ENCODE measurements at regions not wholly inside any gene's neighbourhood (a gene's known extent, or its start where the extent isn't known, plus 50 kb on each side); places are given as distances from the start of the nearest gene placed in this dataset.
"Not testable (repeated sequence)": the region's sequence is repeated elsewhere in the genome, so short reads cannot be mapped to it uniquely, and the experiment has no call there.

GRCh38 chr15:24146251-24146650, 459.1 kb upstream of the NDN start:
- TF ChIP-seq, protein P1, sequence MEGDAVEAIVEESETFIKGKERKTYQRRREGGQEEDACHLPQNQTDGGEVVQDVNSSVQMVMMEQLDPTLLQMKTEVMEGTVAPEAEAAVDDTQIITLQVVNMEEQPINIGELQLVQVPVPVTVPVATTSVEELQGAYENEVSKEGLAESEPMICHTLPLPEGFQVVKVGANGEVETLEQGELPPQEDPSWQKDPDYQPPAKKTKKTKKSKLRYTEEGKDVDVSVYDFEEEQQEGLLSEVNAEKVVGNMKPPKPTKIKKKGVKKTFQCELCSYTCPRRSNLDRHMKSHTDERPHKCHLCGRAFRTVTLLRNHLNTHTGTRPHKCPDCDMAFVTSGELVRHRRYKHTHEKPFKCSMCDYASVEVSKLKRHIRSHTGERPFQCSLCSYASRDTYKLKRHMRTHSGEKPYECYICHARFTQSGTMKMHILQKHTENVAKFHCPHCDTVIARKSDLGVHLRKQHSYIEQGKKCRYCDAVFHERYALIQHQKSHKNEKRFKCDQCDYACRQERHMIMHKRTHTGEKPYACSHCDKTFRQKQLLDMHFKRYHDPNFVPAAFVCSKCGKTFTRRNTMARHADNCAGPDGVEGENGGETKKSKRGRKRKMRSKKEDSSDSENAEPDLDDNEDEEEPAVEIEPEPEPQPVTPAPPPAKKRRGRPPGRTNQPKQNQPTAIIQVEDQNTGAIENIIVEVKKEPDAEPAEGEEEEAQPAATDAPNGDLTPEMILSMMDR (IDR thresholded peaks at IDR 0.05), result no peak
- Mint-ChIP-seq H3K27ac (no peak overlapping the region), H3K4me3 (no peak overlapping the region), H3K36me3 (ENCODE audit: low read depth) (no peaks in the 10 kb centered on the region), H3K9me3 (peaks cover 47% of the 10 kb centered on the region), H3K4me1 (ENCODE audit: low read depth) (no peaks in the 10 kb centered on the region), H3K27me3 (ENCODE audit: insufficient read depth) (no peaks in the 10 kb centered on the region; the same call in 1 of the 2 replicates)
- DNase-seq, result no peak

- Mint-ChIP-seq H3K4me3 (no peak overlapping the region), H3K9me3 (peaks cover 64% of the 10 kb centered on the region), H3K27me3 (ENCODE audit: insufficient read depth) (no peaks in the 10 kb centered on the region; the same call in 1 of the 2 replicates), H3K27ac (no peak overlapping the region), H3K4me1 (ENCODE audit: low read depth) (no peaks in the 10 kb centered on the region), H3K36me3 (ENCODE audit: low read depth) (no peaks in the 10 kb centered on the region)
- TF ChIP-seq, protein P1 (IDR thresholded peaks at IDR 0.05), result no peak
- DNase-seq, result no peak
Measured at GRCh38 chr15:24150542-24150941, 463.4 kb upstream of the NDN start.

- not testable (repeated sequence) for DNase-seq; H3K4me3 Mint-ChIP-seq; H3K4me1 Mint-ChIP-seq (ENCODE audit: low read depth); H3K36me3 Mint-ChIP-seq (ENCODE audit: low read depth); H3K27ac Mint-ChIP-seq; H3K27me3 Mint-ChIP-seq (ENCODE audit: insufficient read depth)
- peaks cover 48% of the 10 kb centered on the region for H3K9me3 Mint-ChIP-seq
Measured at GRCh38 chr15:24158306-24158705, 471.2 kb upstream of the NDN start.

GRCh38 chr15:24165512-24165911, 478.4 kb upstream of the NDN start:
- not testable (repeated sequence) for H3K27ac Mint-ChIP-seq; H3K4me3 Mint-ChIP-seq; H3K36me3 Mint-ChIP-seq (ENCODE audit: low read depth); DNase-seq; H3K27me3 Mint-ChIP-seq (ENCODE audit: insufficient read depth); H3K4me1 Mint-ChIP-seq (ENCODE audit: low read depth)
- H3K9me3 Mint-ChIP-seq, result peaks cover 29% of the 10 kb centered on the region

- peaks cover 15% of the 10 kb centered on the region for H3K9me3 Mint-ChIP-seq
- not testable (repeated sequence) for H3K27ac Mint-ChIP-seq; H3K4me3 Mint-ChIP-seq; H3K36me3 Mint-ChIP-seq (ENCODE audit: low read depth); DNase-seq; H3K27me3 Mint-ChIP-seq (ENCODE audit: insufficient read depth); H3K4me1 Mint-ChIP-seq (ENCODE audit: low read depth)
Measured at GRCh38 chr15:24202297-24202696, 473.3 kb upstream of the NPAP1 start.

GRCh38 chr15:24211742-24212476, 463.7 kb upstream of the NPAP1 start:
- H3K4me3 Mint-ChIP-seq; H3K36me3 Mint-ChIP-seq (ENCODE audit: low read depth); H3K27ac Mint-ChIP-seq; H3K4me1 Mint-ChIP-seq (ENCODE audit: low read depth); DNase-seq; H3K27me3 Mint-ChIP-seq (ENCODE audit: insufficient read depth): not testable (repeated sequence)
- H3K9me3 Mint-ChIP-seq, result peaks cover 42% of the 10 kb centered on the region

DNA sequence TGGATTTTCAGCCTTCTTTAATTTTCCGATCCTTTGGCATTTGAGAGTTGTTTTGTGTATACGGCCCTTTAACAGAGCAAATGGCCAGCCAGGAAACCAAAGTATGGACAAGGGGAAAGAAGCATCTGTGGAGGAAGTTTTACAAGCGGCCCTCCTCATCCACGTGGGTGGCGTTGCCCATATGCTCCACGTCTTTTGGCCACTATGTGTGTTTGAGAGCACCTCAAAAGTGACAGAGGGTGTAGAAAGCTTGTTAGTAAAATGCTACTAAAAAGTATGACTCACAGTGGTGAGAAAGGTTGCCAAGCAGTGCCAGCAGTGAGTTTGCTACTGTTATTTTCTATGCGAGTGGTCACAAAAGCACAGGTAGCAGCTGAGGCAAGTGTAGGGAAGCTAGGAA, 451.8 kb upstream of the NPAP1 start:
- H3K9me3 Mint-ChIP-seq, result peaks cover 54% of the 10 kb centered on the region
- no peaks in the 10 kb centered on the region for H3K4me1 Mint-ChIP-seq (ENCODE audit: low read depth)
- TF ChIP-seq, protein P1 (IDR thresholded peaks at IDR 0.05), result no peak
- no peaks in the 10 kb centered on the region for H3K36me3 Mint-ChIP-seq (ENCODE audit: low read depth)
- no peaks in the 10 kb centered on the region; the same call in 1 of the 2 replicates for H3K27me3 Mint-ChIP-seq (ENCODE audit: insufficient read depth)
- no peak overlapping the region for H3K4me3 Mint-ChIP-seq
- DNase-seq, result no peak
- no peak overlapping the region for H3K27ac Mint-ChIP-seq

Measured in HFFc6 (cell line).